ENCODE measurements at regions not wholly inside any gene's neighbourhood (a gene's known extent, or its start where the extent isn't known, plus 50 kb on each side); places are given as distances from the start of the nearest gene placed in this dataset.

- H3K4me3 ChIP-seq (ENCODE audit: low read depth, low read length): no peak overlapping the region
- DNase-seq (ENCODE audit: low read depth): no peak
These were observed 1153.4 kb upstream of the AGA start for GRCh38 chr4:178595500-178596138.

DNA sequence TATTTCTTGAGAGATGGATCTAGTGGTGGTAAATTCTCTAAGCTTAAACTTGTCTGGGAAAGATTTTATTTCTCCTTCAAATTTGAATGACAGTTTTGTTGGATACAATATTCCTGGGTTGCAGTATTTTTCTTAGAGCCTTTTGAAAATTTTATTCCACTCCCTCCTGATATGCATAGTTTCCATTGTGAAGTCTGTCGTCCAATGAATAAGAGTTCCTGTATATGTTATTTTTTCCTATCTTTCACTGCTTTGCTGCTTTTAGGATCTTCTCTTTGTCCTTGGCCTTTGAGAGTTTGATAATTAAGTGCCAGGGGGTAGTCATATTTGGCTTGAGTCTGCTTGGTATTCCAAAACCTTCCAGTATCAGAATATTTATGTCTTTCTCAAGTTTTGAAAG is 1156.4 kb upstream of the AGA start:
- DNase-seq (ENCODE audit: low read depth): no peak
- H3K4me3 ChIP-seq (ENCODE audit: low read depth, low read length): no peak overlapping the region

DNA sequence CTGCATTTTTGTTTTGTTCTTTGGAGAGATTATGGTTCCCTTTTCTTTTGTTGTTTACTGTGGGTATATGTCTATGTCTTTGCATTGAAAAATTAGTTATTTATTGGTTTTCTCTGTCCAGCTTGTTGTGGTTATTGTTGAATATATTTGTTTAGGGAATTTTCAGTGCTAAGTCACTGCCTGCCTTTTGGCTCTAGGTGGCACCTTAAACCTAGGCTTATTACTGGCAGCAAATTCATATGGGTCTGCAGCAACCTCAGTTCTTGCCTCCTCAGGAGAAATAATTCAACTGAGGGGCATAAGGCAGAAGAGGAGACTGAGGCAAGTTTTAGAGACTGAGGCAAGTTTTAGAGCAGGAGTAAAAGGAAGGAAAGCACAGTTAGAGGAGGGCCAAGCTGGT is 1157.3 kb upstream of the AGA start:
- DNase-seq (ENCODE audit: low read depth): no peak
- no peak overlapping the region for H3K4me3 ChIP-seq (ENCODE audit: low read depth, low read length)

- no peak overlapping the region for H3K4me3 ChIP-seq (ENCODE audit: low read depth, low read length)
- DNase-seq (ENCODE audit: low read depth): no peak
These were observed 1160.6 kb upstream of the AGA start for GRCh38 chr4:178602833-178603232.

GRCh38 chr4:178611062-178611461 is 1168.8 kb upstream of the AGA start:
- H3K4me3 ChIP-seq (ENCODE audit: low read depth, low read length): no peak overlapping the region
- DNase-seq (ENCODE audit: low read depth): no peak

DNA sequence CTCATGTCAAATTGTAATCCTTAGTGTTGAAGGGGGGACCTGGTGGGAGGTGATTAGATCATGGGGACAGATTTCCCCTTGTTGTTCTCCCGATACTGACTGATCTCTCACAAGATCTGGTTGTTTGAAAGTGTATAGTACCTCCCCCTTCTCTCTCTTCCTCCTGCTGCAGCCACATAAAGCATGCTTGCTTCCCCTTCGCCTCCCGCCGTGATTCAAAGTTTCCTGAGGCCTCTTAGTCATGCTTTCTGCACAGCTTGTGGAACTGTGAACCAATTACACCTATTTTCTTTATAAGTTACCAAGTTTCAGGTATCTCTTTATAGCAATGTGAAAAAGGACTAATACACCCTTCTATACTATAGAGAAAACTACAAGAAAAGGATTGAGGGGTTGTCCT is 1170.5 kb upstream of the AGA start:
- no peak overlapping the region for H3K4me3 ChIP-seq (ENCODE audit: low read depth, low read length)
- DNase-seq (ENCODE audit: low read depth): no peak

- DNase-seq (ENCODE audit: low read depth): no peak
- H3K4me3 ChIP-seq (ENCODE audit: low read depth, low read length): no peak overlapping the region
These were observed 1190.2 kb upstream of the AGA start for GRCh38 chr4:178632415-178632814.

- H3K4me3 ChIP-seq (ENCODE audit: low read depth, low read length): no peak overlapping the region
- DNase-seq (ENCODE audit: low read depth): no peak
These were observed 1191.0 kb upstream of the AGA start for GRCh38 chr4:178633263-178633662.

DNA sequence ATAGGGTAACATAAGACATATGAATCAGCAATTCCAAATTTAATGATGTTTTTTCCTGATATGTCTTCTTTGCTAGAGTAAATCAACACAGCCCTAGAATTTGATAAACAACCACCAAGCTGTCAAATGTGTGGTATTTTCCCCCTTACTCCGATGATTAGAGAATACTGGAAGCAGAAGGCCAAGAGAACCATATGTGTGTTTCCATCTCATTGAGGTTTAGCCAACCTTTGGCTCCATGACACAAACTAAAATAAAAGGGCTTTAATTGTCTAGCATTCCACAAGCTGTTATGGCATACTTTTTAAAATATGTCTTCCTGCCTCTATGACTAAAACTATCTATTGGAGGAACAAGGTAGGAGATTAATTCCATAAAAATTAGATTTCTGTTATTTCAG is 1222.4 kb upstream of the AGA start:
- DNase-seq (ENCODE audit: low read depth): no peak

DNA sequence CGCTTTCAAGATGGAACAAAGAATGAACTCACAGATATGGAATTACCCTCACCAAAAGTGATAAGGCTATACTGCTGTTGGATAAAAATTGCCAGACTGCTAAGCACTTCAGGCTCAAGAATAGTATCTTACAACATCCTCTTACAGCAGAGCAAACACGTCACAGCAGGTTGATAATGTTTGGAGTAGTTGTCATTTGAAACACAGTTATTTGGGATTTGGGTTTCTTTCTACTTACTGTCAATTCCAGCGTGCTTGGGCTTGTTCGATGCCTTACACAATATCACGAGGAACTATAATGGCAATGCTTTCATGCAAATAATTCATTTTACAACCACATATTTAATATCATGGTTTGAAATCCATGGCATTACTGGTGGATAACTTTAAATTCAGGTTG is 1223.7 kb upstream of the AGA start:
- H3K4me3 ChIP-seq (ENCODE audit: low read depth, low read length): no peak overlapping the region
- no peak for DNase-seq (ENCODE audit: low read depth)

More for the DNA sequence above, 1222.4 kb upstream of the AGA start:
- H3K4me3 ChIP-seq (ENCODE audit: low read depth, low read length): no peak overlapping the region

GRCh38 chr4:178671766-178672165 is 1229.5 kb upstream of the AGA start:
- DNase-seq (ENCODE audit: low read depth): no peak
- no peak overlapping the region for H3K4me3 ChIP-seq (ENCODE audit: low read depth, low read length)

DNA sequence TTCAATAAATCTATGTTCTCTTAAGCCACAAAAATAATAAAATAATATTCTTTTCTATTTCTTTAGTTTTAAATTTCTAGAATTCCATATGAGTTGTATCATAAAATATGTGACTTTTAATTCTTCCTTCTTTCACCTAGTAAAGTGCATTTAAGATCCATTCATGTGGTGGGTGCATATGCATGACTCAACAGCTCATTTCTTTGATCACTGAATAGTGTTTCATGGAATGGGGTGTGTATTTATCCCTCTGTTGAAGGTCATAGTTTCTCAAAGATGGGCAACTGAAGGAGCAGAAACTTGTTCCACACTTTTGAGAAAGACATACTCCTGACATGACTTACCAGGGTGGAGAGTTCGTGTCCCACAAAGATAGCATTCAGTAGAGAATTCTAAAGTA is 1230.3 kb upstream of the AGA start:
- DNase-seq (ENCODE audit: low read depth): no peak
- no peak overlapping the region for H3K4me3 ChIP-seq (ENCODE audit: low read depth, low read length)

DNA sequence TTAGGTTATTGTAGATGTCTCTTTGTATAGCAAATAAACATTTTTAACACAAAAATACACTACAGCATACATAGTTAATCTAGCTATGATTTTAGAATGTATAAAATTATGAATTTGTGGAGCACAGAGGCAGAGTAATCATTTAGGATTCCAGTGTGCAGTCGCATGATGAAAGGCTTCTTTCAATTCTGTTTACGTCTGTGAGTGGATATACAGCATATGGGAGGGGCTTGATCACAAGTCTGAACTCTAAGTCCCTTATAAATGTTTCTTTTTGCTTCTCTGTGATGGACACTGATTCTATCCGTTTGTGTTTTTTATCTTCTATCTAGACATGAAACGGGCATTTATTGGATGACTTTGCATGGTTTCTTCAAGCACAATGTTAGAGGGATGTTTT is 1239.6 kb upstream of the AGA start:
- no peak for DNase-seq (ENCODE audit: low read depth)
- no peak overlapping the region for H3K4me3 ChIP-seq (ENCODE audit: low read depth, low read length)

- no peak for DNase-seq (ENCODE audit: low read depth)
These were observed 1247.7 kb upstream of the AGA start for GRCh38 chr4:178689926-178690325.

GRCh38 chr4:178693816-178694215 is 1251.6 kb upstream of the AGA start:
- DNase-seq (ENCODE audit: low read depth): no peak
- H3K4me3 ChIP-seq (ENCODE audit: low read depth, low read length): no peak overlapping the region

More at GRCh38 chr4:178689926-178690325, 1247.7 kb upstream of the AGA start:
- no peak overlapping the region for H3K4me3 ChIP-seq (ENCODE audit: low read depth, low read length)

DNA sequence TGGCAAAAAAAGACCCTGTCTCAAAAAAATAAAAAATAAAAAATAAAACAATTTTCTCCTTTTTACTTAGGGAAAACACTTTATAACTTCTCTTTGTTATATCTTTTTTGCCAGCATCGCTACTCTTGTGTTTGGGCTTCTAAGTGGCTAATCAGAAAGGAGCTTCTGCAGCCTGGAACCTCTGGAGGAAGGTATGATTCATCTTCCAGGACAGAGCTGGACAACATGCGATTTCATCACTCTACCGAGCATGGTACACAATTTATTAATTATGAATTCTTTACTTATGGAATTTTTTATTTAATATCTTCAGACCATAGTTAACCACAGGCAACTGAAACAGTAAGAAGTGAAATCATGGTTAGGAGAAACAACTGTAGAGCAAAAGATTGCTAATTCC is 1254.3 kb upstream of the AGA start:
- DNase-seq (ENCODE audit: low read depth): no peak
- H3K4me3 ChIP-seq (ENCODE audit: low read depth, low read length): no peak overlapping the region

DNA sequence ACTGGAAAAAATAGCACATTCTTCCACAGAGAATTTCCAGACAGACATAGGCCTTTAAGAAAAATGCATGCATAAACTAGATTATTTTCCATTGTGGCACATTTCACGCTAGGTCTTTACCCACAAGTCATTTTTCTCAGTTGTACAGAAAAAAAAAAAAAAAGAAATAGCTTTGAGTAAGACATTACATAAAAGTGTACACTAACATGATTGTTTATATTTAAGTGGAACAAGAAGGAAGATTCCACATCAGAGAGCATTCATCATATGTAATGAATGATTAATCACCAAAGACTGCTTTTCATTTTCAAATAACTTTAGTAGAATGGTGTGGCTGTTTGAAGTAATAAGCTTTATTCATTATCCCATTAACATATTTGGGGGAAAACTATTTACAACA is 1270.2 kb upstream of the AGA start:
- DNase-seq (ENCODE audit: low read depth): no peak
- no peak overlapping the region for H3K4me3 ChIP-seq (ENCODE audit: low read depth, low read length)

DNA sequence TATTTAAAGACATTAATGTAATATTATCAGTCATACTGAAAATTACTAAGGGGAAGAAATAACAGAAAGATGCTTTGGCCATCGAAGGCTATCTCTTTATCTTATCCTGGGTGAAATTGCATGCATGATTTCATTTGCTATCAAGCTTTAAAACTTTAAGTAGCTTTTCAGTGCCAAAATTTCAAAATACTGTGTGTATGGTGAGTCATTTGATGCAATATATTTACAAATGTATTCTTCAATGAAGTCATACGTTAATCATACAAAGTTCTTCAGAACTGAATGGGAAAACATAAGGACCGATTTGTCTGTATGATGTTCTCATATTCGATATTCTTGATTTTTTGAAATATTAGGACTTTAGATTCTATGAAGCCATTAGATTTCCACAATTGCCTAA is 1295.8 kb upstream of the AGA start:
- no peak overlapping the region for H3K4me3 ChIP-seq (ENCODE audit: low read depth, low read length)
- no peak for DNase-seq (ENCODE audit: low read depth)

DNA sequence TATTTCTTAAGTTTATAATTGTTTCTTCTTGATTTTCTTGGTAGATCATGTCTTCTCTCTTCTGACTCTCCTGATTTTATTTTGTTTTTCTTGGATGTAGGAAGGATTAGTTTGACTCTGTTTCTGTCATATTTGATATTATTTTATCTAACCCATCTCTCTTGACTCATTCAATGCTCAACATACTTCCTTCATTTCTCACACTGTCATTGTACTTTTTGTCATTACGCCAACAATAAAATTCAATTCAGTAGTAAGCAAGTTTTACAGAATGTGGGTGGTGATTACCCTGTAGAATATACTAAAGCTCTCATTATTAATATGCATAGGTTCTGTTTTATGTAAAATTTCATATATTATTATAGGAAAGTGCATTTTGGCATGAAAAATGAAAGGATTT is 1303.0 kb upstream of the AGA start:
- no peak for DNase-seq (ENCODE audit: low read depth)
- H3K4me3 ChIP-seq (ENCODE audit: low read depth, low read length): no peak overlapping the region

DNA sequence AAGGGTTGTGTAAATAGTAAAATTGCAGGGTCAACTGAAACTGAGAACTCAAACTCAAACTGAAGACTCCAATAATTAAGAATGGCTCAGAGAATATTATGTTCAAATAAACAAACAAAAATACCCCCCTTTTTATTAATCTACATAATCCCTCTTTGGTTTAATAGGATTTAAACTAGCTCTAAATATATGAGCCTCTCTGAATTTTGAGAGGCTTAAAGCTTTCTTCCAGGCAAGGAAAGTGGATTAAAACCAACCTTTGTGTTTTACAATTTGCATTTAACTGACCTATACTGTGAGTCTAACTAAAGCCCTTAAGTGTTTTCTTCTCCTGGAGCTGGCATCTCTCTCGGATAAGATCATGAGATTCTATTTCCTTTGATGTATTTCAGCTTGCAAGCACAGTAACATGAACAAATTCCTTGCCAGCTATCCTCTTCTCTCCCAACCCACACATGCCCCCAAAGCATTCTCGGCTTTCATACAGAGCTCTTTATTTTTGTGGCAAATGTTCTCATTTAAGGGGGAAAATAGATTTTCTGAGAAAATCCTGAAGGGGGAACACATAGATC is 1310.8 kb upstream of the AGA start:
- DNase-seq (ENCODE audit: low read depth): no peak
- H3K4me3 ChIP-seq (ENCODE audit: low read depth, low read length): no peak overlapping the region

DNA sequence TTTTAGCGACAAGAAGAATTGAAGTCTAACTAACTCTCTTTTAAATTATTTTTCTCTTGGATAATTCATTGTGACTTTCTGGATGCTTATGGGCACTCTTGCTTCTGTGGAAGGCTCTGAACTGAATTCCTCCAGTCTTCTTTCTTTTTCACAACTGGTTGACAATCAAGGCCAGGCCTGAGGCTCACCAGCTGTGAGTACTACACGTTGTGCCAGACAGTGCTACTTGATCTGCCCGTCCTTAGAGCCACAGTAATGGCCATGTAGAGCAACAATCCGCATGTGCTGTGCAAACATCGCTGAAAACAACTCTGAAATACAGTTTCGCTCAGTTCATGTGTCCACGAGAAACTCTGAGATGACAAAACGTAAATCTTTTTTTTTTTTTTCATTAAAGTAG is 1336.3 kb upstream of the AGA start:
- H3K4me3 ChIP-seq (ENCODE audit: low read depth, low read length): no peak overlapping the region
- no peak for DNase-seq (ENCODE audit: low read depth)

GRCh38 chr4:178781779-178782178 is 1339.5 kb upstream of the AGA start:
- no peak for DNase-seq (ENCODE audit: low read depth)
- H3K4me3 ChIP-seq (ENCODE audit: low read depth, low read length): no peak overlapping the region

Measured in skeletal muscle cell (primary cell).